K562 (cell line): ENCODE measurements at regions not wholly inside any gene's neighbourhood (a gene's known extent, or its start where the extent isn't known, plus 50 kb on each side); places are given as distances from the start of the nearest gene placed in this dataset.

Source experiments
- ARHGAP35 ChIP-seq: fragments of 450-650 bp; IDR thresholded peaks from 2 replicates; pipeline ENCODE4 v1.6.1; 2018; ENCODE audit not compliant: partially characterized antibody
- CC2D1A ChIP-seq: fragments of 450-650 bp; IDR thresholded peaks from 2 replicates; pipeline ENCODE4 v1.6.1; 2017; ENCODE audit warnings: mild to moderate bottlenecking
- CLOCK ChIP-seq: fragments of 250-450 bp; sonication (Bioruptor Pico); IDR thresholded peaks from 2 replicates; pipeline ENCODE4 v1.4.0; 2020; ENCODE audit warnings: mild to moderate bottlenecking, moderate library complexity, borderline replicate concordance
- CREM ChIP-seq: IDR thresholded peaks from 2 replicates; pipeline ENCODE4 v1.6.1; 2014; ENCODE audit warnings: antibody characterized with exemption, low read depth
- DACH1 ChIP-seq: fragments of 450-650 bp; IDR thresholded peaks from 2 replicates; pipeline ENCODE4 v1.6.1; 2018; ENCODE audit not compliant: partially characterized antibody
- FOXA1 ChIP-seq: fragments of 450-650 bp; IDR thresholded peaks from 2 replicates; pipeline ENCODE4 v1.6.1; 2016; ENCODE audit warnings: mild to moderate bottlenecking, borderline replicate concordance
- HINFP ChIP-seq: fragments of 450-650 bp; conservative IDR thresholded peaks from 2 replicates; pipeline ENCODE4 v1.6.1; 2016; ENCODE audit warnings: missing genetic modification characterization, low read depth, mild to moderate bottlenecking, control low read depth, missing compliant biosample characterization
- IFI16 ChIP-seq: fragments of 250-450 bp; sonication (Bioruptor Pico); IDR thresholded peaks from 2 replicates; pipeline ENCODE4 v2.1.2; 2022; ENCODE audit warnings: mild to moderate bottlenecking, inconsistent platforms
- LEF1 ChIP-seq: fragments of 450-650 bp; IDR thresholded peaks from 2 replicates; pipeline ENCODE4 v1.6.1; 2016; ENCODE audit warnings: mild to moderate bottlenecking
- NFE2L1 ChIP-seq: fragments of 450-650 bp; IDR thresholded peaks from 2 replicates; pipeline ENCODE4 v1.6.1; 2016; ENCODE audit warnings: missing genetic modification characterization, low read depth, mild to moderate bottlenecking, missing compliant biosample characterization, moderate library complexity, borderline replicate concordance
- RHOXF2B ChIP-seq: fragments of 250-450 bp; sonication (Bioruptor Pico); conservative IDR thresholded peaks from 2 replicates; pipeline ENCODE4 v1.5.1; 2021
- USF1 ChIP-seq: sonication (generic); formaldehyde crosslinking; IDR thresholded peaks from 2 replicates; pipeline ENCODE4 v1.9.0; 2022; ENCODE audit warnings: mild to moderate bottlenecking, missing genetic modification reagents
- ZBTB7A ChIP-seq: IDR thresholded peaks from 2 replicates; pipeline ENCODE4 v1.6.1; 2011; ENCODE audit warnings: low read depth, mild to moderate bottlenecking, low read length, moderate library complexity, borderline replicate concordance; ENCODE audit not compliant: control insufficient read depth
- ZNF23 ChIP-seq: fragments of 250-450 bp; sonication (Bioruptor Pico); IDR thresholded peaks from 2 replicates; pipeline ENCODE4 v1.4.0; 2020; ENCODE audit warnings: mild to moderate bottlenecking
- ZNF311 ChIP-seq: fragments of 250-450 bp; sonication (Bioruptor Pico); IDR thresholded peaks from 2 replicates; pipeline ENCODE4 v1.4.0; 2020; ENCODE audit warnings: mild to moderate bottlenecking, moderate library complexity
- ZNF589 ChIP-seq: fragments of 200-800 bp; sonication (Bioruptor generic); IDR thresholded peaks from 2 replicates; pipeline ENCODE4 v1.6.1; 2016; ENCODE audit warnings: low read depth, missing genetic modification characterization, missing compliant biosample characterization
- TF ChIP-seq, protein P1 (sequence below): fragments of 250-450 bp; sonication (Bioruptor Pico); IDR thresholded peaks from 2 replicates; pipeline ENCODE4 v1.5.0; 2021; ENCODE audit warnings: mild to moderate bottlenecking, borderline replicate concordance
- TF ChIP-seq, protein P2 (sequence below): fragments of 250-450 bp; sonication (Bioruptor Pico); IDR thresholded peaks from 2 replicates; pipeline ENCODE4 v1.5.0; 2021

- TF ChIP-seq, protein P1, sequence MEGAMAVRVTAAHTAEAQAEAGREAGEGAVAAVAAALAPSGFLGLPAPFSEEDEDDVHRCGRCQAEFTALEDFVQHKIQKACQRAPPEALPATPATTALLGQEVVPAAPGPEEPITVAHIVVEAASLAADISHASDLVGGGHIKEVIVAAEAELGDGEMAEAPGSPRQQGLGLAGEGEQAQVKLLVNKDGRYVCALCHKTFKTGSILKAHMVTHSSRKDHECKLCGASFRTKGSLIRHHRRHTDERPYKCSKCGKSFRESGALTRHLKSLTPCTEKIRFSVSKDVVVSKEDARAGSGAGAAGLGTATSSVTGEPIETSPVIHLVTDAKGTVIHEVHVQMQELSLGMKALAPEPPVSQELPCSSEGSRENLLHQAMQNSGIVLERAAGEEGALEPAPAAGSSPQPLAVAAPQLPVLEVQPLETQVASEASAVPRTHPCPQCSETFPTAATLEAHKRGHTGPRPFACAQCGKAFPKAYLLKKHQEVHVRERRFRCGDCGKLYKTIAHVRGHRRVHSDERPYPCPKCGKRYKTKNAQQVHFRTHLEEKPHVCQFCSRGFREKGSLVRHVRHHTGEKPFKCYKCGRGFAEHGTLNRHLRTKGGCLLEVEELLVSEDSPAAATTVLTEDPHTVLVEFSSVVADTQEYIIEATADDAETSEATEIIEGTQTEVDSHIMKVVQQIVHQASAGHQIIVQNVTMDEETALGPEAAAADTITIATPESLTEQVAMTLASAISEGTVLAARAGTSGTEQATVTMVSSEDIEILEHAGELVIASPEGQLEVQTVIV (CRISPR knock-in tag): no peak
- TF ChIP-seq ZBTB7A (no peak), IFI16 (no peak), DACH1 (peak; percentile 62), LEF1 (peak; percentile 42; the same call in 1 of the 2 replicates), FOXA1 (no peak), CREM (peak; percentile 83), ZNF311 (no peak), HINFP (tag) (no peak), ZNF589 (CRISPR knock-in tag) (peak; percentile 77), CLOCK (CRISPR knock-in tag) (no peak), NFE2L1 (tag) (no peak), CC2D1A (no peak), ARHGAP35 (no peak), USF1 (peak; percentile 52), RHOXF2B (no peak), ZNF23 (CRISPR knock-in tag) (no peak)
- TF ChIP-seq, protein P2, sequence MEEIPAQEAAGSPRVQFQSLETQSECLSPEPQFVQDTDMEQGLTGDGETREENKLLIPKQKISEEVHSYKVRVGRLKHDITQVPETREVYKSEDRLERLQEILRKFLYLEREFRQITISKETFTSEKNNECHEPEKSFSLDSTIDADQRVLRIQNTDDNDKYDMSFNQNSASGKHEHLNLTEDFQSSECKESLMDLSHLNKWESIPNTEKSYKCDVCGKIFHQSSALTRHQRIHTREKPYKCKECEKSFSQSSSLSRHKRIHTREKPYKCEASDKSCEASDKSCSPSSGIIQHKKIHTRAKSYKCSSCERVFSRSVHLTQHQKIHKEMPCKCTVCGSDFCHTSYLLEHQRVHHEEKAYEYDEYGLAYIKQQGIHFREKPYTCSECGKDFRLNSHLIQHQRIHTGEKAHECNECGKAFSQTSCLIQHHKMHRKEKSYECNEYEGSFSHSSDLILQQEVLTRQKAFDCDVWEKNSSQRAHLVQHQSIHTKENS: no peak
Measured at GRCh38 chr6:154613137-154613676, 102.7 kb upstream of the CNKSR3 start (continued).
